ENCODE measurements at regions not wholly inside any gene's neighbourhood (a gene's known extent, or its start where the extent isn't known, plus 50 kb on each side); places are given as distances from the start of the nearest gene placed in this dataset.

DNA sequence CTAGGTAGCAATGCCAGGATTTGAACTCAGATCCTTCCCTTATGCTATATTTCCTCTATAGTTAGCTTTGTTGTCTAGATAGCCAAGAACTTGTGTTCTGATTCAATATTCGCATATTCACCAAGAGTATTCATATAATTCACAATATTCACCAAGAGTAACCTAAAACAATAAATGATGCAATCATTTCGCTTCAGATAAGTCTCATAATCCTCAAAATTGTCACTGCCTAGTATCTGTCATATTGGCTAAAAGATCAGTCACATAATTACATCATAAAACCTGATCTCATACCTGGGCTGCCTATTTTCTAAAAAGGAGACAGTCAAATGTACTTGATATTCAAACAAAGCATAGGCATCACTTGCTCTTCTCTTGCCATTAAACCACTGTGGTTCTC, 199.7 kb upstream of the CPEB2 start:
- TF ChIP-seq, protein P1, sequence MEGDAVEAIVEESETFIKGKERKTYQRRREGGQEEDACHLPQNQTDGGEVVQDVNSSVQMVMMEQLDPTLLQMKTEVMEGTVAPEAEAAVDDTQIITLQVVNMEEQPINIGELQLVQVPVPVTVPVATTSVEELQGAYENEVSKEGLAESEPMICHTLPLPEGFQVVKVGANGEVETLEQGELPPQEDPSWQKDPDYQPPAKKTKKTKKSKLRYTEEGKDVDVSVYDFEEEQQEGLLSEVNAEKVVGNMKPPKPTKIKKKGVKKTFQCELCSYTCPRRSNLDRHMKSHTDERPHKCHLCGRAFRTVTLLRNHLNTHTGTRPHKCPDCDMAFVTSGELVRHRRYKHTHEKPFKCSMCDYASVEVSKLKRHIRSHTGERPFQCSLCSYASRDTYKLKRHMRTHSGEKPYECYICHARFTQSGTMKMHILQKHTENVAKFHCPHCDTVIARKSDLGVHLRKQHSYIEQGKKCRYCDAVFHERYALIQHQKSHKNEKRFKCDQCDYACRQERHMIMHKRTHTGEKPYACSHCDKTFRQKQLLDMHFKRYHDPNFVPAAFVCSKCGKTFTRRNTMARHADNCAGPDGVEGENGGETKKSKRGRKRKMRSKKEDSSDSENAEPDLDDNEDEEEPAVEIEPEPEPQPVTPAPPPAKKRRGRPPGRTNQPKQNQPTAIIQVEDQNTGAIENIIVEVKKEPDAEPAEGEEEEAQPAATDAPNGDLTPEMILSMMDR (conservative IDR thresholded peaks at IDR 0.05), result no peak
- TF ChIP-seq EZH2 (IDR thresholded peaks at IDR 0.05; ENCODE audit: low read depth), result no peak
